ENCODE measurements at regions not wholly inside any gene's neighbourhood (a gene's known extent, or its start where the extent isn't known, plus 50 kb on each side); places are given as distances from the start of the nearest gene placed in this dataset.

DNA sequence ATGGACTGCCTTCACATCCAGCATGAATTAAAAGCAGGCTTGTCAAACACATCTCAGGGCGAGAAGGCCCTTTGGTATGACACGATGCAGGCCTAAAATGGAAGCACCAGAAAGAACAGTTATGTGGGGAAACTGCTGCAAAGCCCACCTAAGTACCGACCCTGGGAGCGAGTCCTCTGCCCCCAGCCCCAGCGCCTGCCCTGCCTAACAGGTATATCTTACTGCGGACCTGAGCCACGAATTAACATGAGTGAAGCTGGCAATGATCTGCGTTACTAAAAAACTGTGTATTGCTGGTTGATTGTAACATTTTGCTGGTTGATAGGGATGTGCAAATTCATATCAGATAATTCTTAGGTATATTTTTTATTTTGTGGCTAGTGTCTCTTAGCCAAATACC lies 441.5 kb downstream of the ZNF516 start:
- TF ChIP-seq, protein P1, sequence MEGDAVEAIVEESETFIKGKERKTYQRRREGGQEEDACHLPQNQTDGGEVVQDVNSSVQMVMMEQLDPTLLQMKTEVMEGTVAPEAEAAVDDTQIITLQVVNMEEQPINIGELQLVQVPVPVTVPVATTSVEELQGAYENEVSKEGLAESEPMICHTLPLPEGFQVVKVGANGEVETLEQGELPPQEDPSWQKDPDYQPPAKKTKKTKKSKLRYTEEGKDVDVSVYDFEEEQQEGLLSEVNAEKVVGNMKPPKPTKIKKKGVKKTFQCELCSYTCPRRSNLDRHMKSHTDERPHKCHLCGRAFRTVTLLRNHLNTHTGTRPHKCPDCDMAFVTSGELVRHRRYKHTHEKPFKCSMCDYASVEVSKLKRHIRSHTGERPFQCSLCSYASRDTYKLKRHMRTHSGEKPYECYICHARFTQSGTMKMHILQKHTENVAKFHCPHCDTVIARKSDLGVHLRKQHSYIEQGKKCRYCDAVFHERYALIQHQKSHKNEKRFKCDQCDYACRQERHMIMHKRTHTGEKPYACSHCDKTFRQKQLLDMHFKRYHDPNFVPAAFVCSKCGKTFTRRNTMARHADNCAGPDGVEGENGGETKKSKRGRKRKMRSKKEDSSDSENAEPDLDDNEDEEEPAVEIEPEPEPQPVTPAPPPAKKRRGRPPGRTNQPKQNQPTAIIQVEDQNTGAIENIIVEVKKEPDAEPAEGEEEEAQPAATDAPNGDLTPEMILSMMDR (IDR thresholded peaks at IDR 0.05), result no peak
- TF ChIP-seq POLR2AphosphoS5 (IDR thresholded peaks at IDR 0.05) (no peak), EP300 (IDR thresholded peaks at IDR 0.05) (no peak)
